ENCODE measurements at regions not wholly inside any gene's neighbourhood (a gene's known extent, or its start where the extent isn't known, plus 50 kb on each side); places are given as distances from the start of the nearest gene placed in this dataset.

DNA sequence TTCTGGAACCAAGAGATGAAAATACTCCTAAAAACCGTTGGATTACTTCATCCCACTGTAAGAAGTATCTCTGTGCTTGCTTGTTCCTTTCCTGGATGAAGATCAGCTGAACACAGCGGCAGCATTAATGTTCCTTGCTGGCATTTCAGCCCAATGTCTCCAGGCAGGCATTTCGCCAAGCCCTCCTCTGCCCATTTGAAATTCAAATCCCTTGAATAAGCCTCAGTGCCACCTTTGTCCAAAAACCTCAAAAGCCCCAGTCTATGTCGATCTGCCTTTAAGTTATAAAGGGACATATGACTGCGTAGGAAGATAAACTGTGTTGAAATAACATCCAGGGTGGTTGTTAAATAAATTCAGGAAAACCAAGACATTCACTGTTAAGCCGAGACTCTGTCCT, 156.8 kb upstream of the PDZRN3 start:
- no peak for DNase-seq

DNA sequence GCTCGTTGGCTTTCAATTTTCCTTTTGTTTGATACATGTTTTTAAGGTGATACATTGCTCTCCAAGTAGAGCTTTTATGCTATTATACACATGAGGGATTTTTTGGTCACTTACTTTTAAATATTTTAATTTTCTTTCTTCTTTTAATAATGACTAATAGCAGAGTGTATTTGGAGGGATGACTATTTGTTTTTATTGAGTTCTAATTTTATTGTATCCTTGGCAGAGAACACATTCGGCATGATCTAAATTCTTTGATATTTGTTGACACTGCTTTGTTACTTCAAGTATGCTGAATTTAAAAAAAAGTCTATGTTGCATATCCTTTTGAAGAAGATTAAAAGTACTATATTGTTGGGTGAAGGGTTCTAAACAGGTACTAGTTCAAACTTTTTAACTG, 149.9 kb upstream of the PDZRN3 start:
- DNase-seq = no peak

DNA sequence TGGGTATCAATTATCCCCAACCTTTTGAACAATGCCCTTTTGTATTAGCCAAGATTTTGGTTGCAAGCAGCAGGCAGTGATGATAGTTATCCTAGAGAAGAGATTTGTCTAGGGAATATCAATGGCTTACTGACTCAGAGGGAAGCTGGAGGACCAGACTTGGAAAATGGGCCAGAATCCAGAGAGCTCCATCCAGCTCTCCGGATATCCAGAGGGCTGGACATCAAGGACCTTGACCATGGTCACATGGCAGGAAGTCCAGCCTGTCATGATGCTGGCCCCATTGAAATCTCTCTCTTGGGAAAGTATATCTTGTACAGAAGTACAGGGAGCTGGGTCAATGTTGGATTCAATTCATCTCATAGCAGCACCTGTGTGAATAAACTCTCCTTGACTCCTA, 148.5 kb upstream of the PDZRN3 start:
- DNase-seq = no peak

DNA sequence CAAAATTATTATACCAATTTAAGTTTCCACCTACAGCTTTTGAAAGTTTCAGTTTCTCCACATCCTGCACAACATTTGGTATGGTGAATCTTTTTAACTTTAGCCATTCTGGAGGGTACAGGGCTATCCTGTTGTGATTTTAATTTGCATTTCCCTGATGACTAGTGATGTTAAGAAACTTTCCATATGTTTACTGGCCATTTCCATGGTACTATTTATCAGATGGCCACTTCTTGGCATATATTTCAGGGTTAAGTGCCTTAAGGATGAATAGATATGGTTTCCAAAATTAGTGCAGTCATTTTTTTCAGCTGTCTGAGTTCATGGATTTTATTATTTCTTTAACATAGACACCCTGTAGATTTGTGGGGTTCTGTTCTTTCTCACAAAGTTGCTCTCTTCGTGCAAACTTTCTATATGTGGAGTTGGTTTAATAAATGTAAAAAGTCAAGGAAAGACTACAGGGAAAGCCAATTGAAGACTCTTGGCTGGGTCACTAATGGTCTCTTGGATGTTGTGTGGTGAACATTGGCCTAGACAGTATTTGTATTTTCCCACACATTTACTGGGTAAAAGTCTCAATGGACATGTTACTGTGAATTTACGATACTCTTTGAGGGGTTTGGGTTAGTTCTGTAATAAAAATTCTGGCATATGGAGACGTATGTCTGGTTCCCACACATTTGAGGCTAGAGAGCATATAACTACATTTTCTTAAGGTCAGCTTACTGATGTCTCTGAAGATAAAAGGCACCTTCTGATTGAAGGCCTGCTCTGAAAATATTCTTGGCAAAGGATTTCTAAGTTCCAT, 147.5 kb upstream of the PDZRN3 start:
- DNase-seq = no peak

DNA sequence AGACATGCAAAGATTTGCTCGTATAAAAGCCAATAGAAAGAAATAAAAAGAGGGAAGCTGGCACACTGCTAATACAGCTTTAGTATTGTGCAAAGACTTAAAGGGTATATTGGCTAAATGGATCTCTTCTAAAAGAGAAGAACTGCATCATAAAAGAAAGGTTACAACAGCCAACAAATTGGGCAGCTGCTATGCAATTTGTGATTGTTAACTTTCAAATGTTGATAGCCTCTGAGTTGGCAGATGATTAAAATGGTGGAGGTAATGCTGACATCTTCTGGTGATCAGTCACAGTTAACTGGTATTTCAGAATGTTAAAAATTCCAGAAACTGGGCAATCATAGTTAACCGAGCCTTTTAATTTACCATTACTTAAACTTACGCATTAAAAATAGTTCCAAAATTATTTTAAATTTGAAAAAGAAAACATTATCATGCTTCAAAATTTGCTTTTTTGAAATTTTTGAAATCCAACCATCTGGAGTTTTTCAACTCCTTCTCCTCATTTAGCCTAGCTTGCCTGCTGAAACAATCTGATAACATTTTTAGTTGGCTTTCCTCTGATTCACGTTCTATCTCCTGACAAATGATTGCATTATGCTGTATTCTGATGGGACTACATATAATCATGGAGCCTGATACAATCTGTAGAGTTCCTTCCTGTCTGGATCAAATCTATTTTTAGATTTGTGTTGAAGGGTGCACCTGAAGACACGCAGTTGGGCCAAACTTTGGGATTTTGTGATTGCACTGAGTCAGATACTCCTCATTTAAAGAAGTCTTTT, 144.0 kb upstream of the PDZRN3 start:
- no peak for DNase-seq

DNA sequence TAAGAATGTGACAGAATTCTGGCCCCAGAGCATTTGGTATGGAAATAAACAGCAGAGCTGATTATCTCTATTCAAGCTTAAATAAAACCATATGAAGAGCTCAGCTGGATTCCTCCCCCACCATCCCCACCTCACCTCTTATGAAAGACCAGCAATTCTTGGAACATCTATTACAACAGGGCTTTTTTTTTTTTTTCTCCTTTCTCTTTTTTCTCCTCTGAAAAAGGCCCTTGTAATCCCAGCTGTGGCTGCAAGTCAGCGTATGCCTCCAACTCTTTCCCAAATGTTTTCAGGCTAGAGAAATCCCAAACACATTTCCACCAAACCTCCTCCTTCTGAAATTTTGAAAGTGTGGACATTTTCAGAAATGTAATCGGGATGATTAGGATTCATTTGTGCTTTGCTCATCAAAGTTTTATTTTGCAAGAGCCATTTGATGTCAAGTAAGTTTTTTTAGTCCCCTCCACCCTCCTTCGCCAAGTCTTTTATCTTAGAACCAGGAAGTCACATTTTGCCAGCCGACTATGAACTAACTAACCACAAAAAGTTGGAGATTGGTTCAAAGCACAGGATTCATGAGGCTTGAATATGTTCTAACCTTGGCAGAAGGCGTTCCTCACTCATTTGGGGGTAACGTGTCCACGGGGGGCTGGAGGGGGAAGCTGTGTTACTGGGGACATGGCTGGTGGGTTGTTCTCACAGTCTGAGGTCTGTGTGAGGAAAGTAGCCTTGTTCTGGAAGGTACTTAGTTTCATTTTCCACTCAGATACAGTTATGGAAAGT, 142.0 kb upstream of the PDZRN3 start:
- DNase-seq = no peak

DNA sequence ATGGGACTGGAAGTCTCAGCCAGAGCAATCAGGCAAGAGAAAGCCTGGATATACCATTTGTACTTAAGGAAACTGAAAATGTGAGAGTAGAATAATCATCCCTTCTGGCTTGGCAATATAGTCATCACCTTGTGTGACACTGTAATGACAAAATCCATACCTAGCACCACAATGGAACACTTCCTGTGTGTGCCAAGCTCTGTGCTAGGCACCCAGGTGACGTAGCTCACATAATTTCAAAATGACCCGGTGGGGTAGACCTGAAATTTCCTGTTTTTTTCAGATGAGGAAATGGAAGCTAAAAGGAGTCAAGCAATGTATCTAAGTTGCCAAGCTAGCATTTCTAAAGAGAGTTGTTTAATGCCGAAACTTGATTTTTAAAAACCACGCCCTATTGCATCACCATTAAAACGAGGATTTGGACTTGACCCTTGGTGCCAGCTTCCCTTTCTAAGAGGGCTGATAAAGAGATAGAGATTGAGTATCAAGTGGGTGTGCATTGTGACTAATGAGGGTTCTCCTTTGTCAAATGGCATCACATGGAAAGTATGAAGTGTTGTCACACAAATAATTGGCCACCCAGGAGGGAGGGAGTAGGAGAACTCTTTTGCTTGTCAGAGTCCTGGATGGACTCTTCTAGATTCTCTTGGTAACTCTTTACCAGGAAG, 141.3 kb upstream of the PDZRN3 start:
- DNase-seq = no peak

DNA sequence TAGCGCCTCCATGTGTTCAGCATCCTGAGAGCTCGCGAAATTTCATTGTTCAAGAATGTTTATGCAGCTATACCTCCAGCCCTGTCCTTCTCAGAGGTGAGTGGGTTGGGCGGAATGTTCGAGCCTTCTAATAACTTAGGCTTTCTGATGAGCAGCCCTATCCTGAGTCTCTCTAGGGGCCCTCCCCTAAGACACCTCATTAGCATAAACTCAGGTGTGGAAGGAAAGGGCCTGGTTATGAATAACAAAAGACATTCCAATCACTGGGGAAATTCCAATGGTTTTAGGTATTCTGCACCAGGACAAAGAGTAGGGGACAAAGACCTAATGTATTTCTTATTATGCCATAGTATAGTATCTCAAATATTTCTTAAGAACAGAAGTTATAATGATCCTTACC, 138.1 kb upstream of the PDZRN3 start:
- DNase-seq = no peak

DNA sequence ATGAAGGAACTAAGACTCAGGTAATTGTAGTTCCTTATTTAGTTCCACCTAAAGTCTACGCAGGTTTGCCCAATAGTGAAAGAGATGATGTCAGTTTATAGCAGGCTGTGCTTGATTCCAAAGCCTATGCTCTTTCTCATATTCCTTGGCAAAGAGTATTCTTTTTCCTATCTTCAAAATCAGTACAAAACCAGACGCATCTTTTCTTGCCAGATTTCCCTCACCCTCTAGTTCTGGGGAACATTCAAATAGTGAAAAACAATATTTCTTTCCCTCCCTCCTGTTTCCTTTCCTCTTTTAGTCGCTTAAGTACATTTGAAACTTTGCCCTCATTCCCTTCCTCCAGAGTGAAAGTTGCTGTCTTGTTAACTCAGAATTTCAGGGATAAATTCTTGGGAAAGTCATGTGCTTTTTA, 134.6 kb upstream of the PDZRN3 start:
- DNase-seq = no peak

DNA sequence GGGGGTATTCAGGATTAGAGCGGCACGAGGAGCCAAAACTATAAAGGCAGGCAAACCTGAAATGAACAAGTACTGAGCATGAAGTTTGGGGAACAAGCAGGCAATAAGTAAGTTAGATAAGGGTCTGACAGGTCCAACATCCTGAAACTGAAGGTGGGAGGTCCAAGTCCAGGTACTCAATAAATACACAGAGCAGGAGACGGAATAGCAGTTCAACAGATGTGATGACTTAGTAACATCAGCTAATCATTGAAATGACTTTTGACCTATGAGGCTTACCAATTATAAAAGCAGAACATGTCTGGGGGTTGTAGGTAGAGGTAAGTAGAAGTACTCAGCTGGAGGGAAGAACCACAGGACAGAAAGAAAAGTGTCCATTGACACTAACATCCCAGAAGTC, 132.8 kb upstream of the PDZRN3 start:
- no peak for DNase-seq

DNA sequence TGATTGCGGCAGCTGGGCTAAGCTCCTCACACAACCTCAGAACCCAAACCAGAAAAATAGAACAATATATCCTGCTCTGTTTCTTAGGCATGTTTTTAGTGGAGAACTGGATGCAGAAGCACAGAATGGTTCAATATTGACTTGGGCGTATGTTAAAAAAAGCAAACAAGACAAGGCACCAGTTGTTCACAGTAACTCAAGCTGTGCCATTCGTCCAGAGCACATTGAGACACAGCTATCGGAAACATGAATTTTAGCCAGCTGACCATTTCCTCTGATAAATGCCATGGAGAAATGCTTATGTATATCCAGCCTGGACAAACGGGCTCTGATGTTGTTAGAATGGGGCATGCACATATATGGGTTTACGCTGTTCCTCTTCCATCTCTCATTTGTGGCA, 129.2 kb upstream of the PDZRN3 start:
- DNase-seq = no peak

DNA sequence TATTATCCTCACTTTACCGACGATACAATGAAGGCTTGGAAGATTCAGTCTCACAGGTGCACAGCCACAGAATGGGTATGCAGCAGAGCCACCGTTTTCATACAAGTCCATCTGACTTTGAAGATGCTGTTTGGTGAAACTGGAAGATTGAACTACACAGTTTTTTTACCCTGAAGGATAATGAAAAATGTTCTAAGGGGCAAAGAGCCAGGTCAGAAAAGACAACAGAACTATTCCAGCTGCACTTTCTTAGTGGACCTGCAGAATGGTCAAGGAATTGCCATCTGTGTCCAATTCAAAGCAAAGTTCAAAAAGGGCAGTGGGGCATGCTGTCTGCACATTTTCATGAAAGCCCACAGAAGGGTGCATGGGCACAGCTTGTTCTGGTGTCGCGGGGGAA, 127.6 kb upstream of the PDZRN3 start:
- no peak for DNase-seq

DNA sequence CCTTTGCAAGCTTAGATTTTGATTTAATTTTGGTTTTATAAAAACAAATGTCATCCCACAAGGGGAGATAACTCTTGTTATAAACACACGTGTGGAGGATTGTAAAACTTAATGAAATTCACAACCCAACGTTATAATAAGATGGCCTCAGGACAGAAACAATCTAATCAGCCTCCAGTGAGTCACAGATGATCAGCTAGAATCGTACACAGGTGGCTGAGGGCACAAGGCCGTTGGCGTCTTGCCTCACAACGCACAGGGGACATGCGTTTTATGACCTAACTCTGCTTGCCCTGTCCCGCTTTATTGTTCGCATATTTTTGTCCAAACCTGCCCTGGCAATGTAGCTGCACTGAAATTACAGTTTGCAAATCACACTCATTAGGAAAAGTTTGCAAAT, 121.9 kb upstream of the PDZRN3 start:
- DNase-seq = no peak

DNA sequence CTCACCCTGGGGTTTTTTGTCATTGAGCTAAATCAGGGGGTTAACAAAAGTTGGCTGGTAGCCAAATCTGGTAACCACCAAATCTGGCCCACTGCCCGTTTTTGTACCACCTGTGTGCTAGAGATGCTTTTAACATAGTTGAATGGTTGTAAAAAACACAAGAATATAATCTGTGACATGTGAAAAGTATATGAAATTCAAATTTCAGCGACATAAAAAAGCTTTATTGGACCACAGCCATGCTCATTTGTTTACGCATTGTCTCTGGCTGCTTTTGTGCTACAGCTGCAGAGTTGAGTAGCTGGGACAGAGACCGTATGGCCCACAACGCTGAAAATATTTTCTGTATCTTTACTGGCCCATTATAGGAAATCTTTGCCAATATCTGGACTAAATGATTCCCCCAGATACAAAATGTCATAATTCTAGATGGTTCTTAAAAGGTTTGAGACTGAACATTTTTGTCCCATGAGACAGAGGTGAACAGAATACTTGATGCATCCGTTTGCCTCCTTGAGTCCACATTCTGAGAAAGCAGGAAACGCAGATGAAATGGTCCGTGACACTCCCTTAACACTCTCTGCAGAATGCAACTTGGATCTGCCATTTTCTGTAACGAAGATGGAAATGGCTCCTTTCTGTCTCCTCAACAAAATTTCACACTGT, 120.9 kb upstream of the PDZRN3 start:
- no peak for DNase-seq

DNA sequence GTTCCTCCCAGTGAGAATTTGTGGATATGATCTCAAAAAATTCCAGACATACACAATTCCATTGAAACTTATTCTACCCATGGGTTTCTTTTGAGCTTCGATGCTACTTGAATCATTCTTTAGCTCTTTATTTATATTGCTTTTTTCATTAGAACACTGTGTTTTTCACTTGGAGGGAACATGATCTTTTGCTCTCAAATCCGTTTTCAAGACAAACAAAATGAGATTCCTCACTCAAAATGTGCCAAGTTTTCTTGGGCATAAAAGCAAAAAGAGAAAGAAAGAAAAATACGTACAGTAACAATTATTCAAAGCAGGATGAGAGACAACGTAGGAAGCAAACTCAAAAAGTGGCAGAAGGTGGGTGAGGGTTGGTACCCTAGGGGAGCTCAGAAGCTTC, 118.8 kb upstream of the PDZRN3 start:
- DNase-seq = no peak

DNA sequence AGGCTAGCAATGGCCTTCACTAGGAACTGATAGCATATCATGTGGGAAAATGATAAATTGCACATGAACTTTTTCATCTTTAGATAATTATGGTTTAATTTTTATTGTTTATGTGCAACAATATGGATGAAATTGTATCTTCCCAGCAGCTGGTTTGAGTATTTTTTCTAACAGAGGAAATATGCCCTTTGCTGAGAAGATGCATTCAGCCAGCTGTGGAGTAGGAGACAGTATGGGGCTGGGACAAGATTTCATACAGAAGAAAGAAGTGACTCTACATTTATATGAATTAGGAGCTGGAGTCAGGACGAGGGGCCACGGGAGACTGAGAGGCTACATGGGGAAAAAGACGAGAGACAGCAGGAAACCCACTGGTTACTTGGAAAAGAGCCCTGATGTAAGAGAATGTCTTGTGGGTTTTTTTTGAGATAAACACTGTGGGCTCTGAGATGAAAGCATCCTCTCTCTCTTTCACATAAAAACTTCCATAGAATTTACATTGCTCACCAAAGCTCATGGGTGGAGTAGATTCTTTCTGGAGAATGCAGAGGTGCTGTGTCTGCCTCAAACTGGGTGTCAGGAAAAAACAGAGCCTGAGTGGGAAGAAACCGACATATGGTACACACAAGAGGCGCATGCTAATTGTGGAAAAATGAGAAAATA, 115.2 kb upstream of the PDZRN3 start:
- DNase-seq = no peak

DNA sequence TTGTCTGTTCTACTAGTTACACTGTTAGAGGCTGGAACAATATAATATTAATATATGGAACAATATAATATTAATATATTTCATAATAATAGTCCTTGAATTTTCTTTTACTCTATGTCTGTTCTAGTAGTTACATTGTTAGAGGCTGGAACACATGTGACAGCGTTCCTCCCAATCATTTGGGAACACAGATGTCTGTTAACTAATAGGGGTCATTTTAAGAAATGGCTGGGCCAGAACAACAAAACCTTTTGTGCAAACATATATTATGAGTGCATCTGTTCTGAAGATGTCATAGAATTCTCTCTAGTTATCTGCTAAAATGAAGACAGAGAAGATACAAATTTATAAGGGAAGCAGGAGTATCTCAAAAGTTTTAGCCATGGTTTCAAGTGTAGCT, 114.0 kb upstream of the PDZRN3 start:
- no peak for DNase-seq

DNA sequence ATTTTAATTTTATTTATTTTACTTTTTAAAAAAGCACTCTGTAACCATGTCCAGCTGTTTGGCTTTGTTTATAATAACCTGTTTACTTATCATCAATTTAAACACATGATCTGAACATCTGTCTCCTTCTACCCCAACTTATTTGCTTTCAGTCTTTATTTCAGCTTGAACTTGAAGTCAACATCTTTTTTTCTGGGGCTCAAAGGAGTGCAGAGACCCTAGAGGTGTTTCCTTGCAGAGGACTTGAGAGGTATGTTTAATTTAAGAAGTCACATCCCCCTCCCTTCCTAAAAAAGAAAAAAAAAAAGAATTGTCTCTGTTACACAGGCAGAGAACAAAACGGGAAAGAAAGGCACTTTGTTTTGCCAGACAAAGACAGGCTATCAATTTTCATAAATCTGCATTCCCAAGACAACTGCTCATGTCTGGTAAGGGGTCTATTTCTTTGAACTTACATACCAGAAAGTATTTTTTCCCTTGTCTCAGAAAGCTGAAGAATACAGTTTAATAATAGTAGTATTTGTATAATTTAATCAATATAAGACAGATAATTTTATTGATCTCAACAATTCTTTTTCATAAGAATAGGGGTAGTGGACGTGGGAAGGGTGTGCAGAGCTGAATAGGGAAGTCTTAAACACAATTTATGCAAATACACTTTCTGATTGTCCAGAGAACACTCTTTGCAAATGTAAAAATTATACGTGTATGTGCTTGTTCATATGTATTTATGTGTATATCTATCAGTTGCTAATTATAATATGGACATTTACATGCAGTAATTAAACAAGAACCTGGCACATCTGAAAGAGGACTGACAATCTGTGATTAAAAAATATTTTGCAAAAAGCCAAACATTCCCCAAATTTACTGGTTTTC, 109.7 kb upstream of the PDZRN3 start:
- no peak for DNase-seq

DNA sequence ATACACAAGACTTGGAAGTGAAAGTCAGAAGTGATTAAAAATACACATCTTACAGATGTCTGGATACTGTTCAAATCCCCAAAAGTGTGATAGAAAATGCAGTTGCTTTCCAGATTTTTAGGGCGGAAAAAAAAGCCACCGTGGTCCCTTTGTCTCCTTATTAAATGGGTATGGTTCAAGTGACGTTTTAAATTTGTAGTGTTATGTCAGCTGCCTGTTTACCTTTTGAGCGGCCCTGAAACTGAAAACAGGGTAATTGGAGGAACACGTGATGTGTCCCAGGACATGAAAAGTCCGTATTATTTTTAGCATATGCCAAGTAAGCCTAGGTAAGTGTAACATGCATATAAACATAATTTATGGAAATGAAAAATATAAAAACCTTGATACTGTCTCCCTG, 109.0 kb upstream of the PDZRN3 start:
- no peak for DNase-seq

DNA sequence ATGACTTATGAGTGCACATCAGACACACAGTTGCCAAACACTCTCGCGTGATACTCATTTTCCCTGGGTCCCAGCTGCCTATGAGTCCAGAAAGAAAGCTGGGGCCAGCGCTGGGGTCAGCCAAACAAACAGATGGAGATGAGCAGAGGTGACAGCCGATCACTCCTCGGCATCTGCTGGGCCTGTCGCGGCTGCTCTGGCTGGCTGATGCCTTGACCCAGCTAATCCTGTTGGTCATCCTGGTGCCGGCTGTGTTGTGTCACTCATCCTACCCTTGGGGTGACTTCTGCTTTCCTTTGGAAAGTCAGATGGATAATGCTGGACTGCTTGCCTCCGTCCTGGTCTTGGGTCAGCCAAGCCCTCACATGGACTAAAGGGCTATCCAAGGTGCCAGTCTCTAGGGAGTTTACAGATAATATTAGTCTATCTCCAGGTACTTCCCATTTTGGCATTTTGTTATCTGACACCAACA, 105.3 kb upstream of the PDZRN3 start:
- DNase-seq = no peak

DNA sequence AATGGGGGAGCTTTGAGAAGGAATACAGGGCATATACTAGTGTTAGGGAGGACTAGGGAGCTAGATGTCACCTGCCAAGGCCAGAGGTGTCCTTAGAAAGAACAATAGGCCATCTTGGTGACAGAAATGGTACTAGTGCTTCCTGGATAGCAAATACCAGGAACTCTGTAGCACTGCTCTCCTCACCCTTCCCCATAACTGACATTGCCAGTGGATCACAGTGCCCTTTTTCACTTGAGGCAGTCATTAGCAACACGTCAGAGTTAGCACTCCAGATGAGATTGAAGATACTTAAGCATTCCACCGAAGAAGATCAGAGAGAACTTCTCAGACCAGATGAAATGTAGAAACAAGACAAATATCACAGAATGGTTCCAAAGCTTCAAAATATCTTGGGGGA, 103.1 kb upstream of the PDZRN3 start:
- no peak for DNase-seq
